OCI-LY1 (cell line): ENCODE measurements at regions not wholly inside any gene's neighbourhood (a gene's known extent, or its start where the extent isn't known, plus 50 kb on each side); places are given as distances from the start of the nearest gene placed in this dataset.

ENCODE experiments used
- H2AFZ ChIP-seq: fragments of 200-600 bp; sonication (generic), shearing (Covaris generic); 2 replicates; pipeline ENCODE4 v1.6.0; 2014; ENCODE audit warnings: antibody characterized with exemption, mild to moderate bottlenecking, low read length
- H3F3A ChIP-seq: fragments of 200-600 bp; sonication (generic), shearing (Covaris generic); 2 replicates; pipeline ENCODE4 v1.6.0; 2014; ENCODE audit warnings: mild to moderate bottlenecking, antibody characterized with exemption, low read length, moderate library complexity; ENCODE audit not compliant: insufficient read depth
- H3K27ac ChIP-seq: fragments of 200-600 bp; sonication (generic); 2 replicates; pipeline ENCODE4 v1.5.1; 2014; ENCODE audit warnings: low read length, mixed run types, mild to moderate bottlenecking, low read depth; ENCODE audit not compliant: poor library complexity, severe bottlenecking
- H3K27me3 ChIP-seq: fragments of 200-600 bp; sonication (generic); 2 replicates; pipeline ENCODE4 v1.6.0; 2014; ENCODE audit warnings: antibody characterized with exemption, mild to moderate bottlenecking, low read length, moderate library complexity; ENCODE audit not compliant: insufficient read depth
- H3K36me3 ChIP-seq: fragments of 200-600 bp; sonication (generic); 2 replicates; pipeline ENCODE4 v1.6.1; 2014; ENCODE audit warnings: mild to moderate bottlenecking, antibody characterized with exemption, low read length, moderate library complexity, mixed read lengths; ENCODE audit not compliant: insufficient read depth
- H3K4me1 ChIP-seq: fragments of 200-600 bp; sonication (generic); 2 replicates; pipeline ENCODE4 v1.5.1; 2014; ENCODE audit warnings: mild to moderate bottlenecking, low read length, moderate library complexity; ENCODE audit not compliant: insufficient read depth, severe bottlenecking
- H3K4me2 ChIP-seq: fragments of 200-600 bp; sonication (generic), shearing (Covaris generic); 2 replicates; pipeline ENCODE4 v1.6.1; 2014; ENCODE audit warnings: low read length
- H3K4me3 ChIP-seq: fragments of 200-600 bp; sonication (generic); 2 replicates; pipeline ENCODE4 v1.5.1; 2014; ENCODE audit warnings: low read length, low read depth, mild to moderate bottlenecking, mixed read lengths; ENCODE audit not compliant: poor library complexity, severe bottlenecking
- H3K79me2 ChIP-seq: fragments of 200-600 bp; shearing (Covaris generic); 2 replicates; pipeline ENCODE4 v1.6.1; 2016; ENCODE audit warnings: mixed run types, low read length, mixed read lengths; ENCODE audit not compliant: insufficient read depth
- H3K9ac ChIP-seq: fragments of 200-600 bp; sonication (generic), shearing (Covaris generic); 2 replicates; pipeline ENCODE4 v1.6.1; 2014; ENCODE audit warnings: mild to moderate bottlenecking, low read length, mixed read lengths
- H3K9me2 ChIP-seq: fragments of 200-600 bp; sonication (generic), shearing (Covaris generic); 2 replicates; pipeline ENCODE4 v1.6.1; 2014; ENCODE audit warnings: low read depth, mild to moderate bottlenecking, low read length, mixed read lengths
- H3K9me3 ChIP-seq: fragments of 200-600 bp; shearing (Covaris generic); 2 replicates; pipeline ENCODE4 v1.6.1; 2014; ENCODE audit warnings: low read length, mixed read lengths
- H4K20me1 ChIP-seq: fragments of 200-600 bp; sonication (generic), shearing (Covaris generic); 2 replicates; pipeline ENCODE4 v1.6.0; 2016; ENCODE audit warnings: mild to moderate bottlenecking, low read length; ENCODE audit not compliant: insufficient read depth
- EZH2 ChIP-seq: fragments of 200-600 bp; sonication (generic), shearing (Covaris generic); IDR thresholded peaks from 2 replicates; pipeline ENCODE4 v1.8.0; 2017; ENCODE audit warnings: borderline replicate concordance, mixed run types, mild to moderate bottlenecking, antibody characterized with exemption, low read length, moderate library complexity, mixed read lengths
- TF ChIP-seq, protein P1 (sequence below): fragments of 200-600 bp; sonication (generic), shearing (Covaris generic); IDR thresholded peaks from 2 replicates; pipeline ENCODE4 v1.5.1; 2017; ENCODE audit warnings: mild to moderate bottlenecking, antibody characterized with exemption, low read length, moderate library complexity, mixed read lengths

DNA sequence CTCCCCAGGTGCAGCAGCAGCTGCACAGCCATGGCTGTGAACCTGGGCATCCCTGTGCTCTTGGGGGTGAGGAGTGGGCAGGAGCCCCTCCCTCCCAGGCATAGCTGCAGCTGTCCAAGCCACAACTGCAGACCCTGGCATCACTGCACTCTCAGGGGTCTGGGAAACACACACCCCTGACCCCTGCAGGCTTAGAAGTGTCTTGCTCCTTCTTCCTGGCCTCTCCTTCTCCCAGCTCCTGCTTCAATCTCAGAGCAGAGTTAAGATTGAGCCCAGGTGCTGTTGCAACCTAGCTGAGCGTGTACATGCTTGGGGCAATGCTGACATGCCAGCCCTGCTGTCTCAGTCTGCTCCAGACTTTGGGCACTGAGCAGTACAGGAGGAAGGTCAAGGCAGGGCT is 833.6 kb downstream of the FLRT2 start:
- H4K20me1 ChIP-seq, result no peaks in the 10 kb centered on the region

DNA sequence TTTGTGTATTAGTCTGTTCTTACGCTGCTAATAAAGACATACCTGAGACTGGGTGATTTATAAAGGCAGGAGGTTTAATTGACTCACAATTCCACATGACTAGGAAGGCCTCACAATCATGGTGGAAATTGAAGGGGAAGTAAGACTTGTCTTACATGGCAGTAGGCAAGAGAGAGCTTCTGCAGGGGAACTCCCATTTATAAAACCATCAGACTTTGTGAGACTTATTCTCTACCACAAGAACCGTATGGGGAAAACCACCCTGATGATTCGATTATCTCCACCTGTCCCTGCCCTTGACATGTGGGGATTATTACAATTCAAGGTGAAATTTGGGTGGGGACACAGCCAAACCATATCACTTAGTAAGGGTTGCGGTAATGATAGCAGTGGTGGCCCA is 833.1 kb downstream of the FLRT2 start:
- Histone ChIP-seq H3F3A (no peaks in the 10 kb centered on the region), H3K9me2 (no peaks in the 10 kb centered on the region), H3K79me2 (no peaks in the 10 kb centered on the region), H3K27ac (no peak overlapping the region), H3K27me3 (no peaks in the 10 kb centered on the region), H3K4me3 (no peak overlapping the region), H3K36me3 (no peaks in the 10 kb centered on the region), H2AFZ (no peak overlapping the region), H4K20me1 (no peaks in the 10 kb centered on the region), H3K9ac (no peak overlapping the region), H3K4me1 (peaks cover 13% of the 10 kb centered on the region), H3K4me2 (no peak overlapping the region), H3K9me3 (no peaks in the 10 kb centered on the region)
- TF ChIP-seq EZH2, result no peak

More for the DNA sequence above, 833.6 kb downstream of the FLRT2 start:
- H3F3A ChIP-seq, result no peaks in the 10 kb centered on the region
- no peaks in the 10 kb centered on the region for H3K79me2 ChIP-seq
- H3K9ac ChIP-seq, result no peak overlapping the region
- no peaks in the 10 kb centered on the region for H3K9me2 ChIP-seq
- no peak overlapping the region for H3K4me3 ChIP-seq
- H3K9me3 ChIP-seq, result no peaks in the 10 kb centered on the region
- H3K4me2 ChIP-seq, result no peak overlapping the region
- peaks cover 11% of the 10 kb centered on the region for H3K4me1 ChIP-seq
- H2AFZ ChIP-seq, result no peak overlapping the region
- TF ChIP-seq EZH2, result no peak
- TF ChIP-seq, protein P1, sequence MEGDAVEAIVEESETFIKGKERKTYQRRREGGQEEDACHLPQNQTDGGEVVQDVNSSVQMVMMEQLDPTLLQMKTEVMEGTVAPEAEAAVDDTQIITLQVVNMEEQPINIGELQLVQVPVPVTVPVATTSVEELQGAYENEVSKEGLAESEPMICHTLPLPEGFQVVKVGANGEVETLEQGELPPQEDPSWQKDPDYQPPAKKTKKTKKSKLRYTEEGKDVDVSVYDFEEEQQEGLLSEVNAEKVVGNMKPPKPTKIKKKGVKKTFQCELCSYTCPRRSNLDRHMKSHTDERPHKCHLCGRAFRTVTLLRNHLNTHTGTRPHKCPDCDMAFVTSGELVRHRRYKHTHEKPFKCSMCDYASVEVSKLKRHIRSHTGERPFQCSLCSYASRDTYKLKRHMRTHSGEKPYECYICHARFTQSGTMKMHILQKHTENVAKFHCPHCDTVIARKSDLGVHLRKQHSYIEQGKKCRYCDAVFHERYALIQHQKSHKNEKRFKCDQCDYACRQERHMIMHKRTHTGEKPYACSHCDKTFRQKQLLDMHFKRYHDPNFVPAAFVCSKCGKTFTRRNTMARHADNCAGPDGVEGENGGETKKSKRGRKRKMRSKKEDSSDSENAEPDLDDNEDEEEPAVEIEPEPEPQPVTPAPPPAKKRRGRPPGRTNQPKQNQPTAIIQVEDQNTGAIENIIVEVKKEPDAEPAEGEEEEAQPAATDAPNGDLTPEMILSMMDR, result no peak
- H3K27me3 ChIP-seq, result no peaks in the 10 kb centered on the region
- no peak overlapping the region for H3K27ac ChIP-seq
- H3K36me3 ChIP-seq, result no peaks in the 10 kb centered on the region

DNA sequence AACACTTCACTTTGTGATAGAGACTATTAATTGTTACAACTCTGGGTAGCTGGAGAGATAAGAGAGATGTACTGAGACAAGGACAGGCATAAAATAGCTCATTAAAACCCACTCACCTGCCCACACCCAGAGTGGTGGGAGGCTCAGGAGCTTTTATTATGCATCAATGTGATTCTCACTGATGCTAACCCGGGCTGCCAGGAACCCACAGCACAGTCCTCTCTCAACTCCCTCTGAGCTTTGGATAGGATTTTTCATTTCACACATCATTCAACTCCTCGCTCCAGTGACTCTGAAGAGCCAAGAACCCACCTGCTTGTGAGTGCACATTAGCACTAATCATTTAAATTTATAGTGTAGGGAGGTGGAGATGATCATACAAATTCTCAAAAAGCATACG is 827.9 kb downstream of the FLRT2 start:
- H2AFZ ChIP-seq, result no peak overlapping the region
- H3K4me3 ChIP-seq, result no peak overlapping the region
- no peak overlapping the region for H3K27ac ChIP-seq
- H3K27me3 ChIP-seq, result no peaks in the 10 kb centered on the region
- H3K9ac ChIP-seq, result no peak overlapping the region
- no peak overlapping the region for H3K4me2 ChIP-seq
- no peaks in the 10 kb centered on the region for H3K9me3 ChIP-seq
- no peaks in the 10 kb centered on the region for H3K79me2 ChIP-seq
- H3K4me1 ChIP-seq, result peaks cover 24% of the 10 kb centered on the region
- no peak for TF ChIP-seq EZH2
- TF ChIP-seq, protein P1, result no peak
- H3K36me3 ChIP-seq, result no peaks in the 10 kb centered on the region
- H4K20me1 ChIP-seq, result no peaks in the 10 kb centered on the region
- no peaks in the 10 kb centered on the region for H3F3A ChIP-seq
- H3K9me2 ChIP-seq, result no peaks in the 10 kb centered on the region

DNA sequence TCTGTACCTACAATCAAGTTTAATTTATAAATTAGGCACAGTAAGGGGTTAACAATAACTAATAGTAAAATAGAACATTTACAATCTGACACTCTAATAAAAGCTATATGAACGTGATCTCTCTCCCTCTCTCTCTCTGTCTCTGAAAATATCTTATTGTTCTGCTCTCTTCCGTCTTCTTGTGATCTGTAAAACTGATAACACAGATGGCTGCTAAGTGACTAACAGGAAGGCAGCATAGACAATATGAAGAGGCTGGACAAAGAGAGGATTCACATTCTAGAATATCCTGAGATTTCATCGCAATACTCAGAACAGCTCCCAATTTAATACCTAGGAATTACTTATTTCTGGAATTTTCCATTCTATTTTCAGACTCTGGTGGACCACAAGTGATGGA is 827.2 kb downstream of the FLRT2 start:
- Histone ChIP-seq H4K20me1 (no peaks in the 10 kb centered on the region), H2AFZ (no peak overlapping the region), H3K9me2 (no peaks in the 10 kb centered on the region), H3K27me3 (no peaks in the 10 kb centered on the region), H3K4me2 (no peak overlapping the region), H3K79me2 (no peaks in the 10 kb centered on the region), H3K27ac (no peak overlapping the region), H3F3A (no peaks in the 10 kb centered on the region), H3K4me3 (no peak overlapping the region), H3K9me3 (no peaks in the 10 kb centered on the region), H3K9ac (no peak overlapping the region), H3K4me1 (peaks cover 24% of the 10 kb centered on the region), H3K36me3 (no peaks in the 10 kb centered on the region)
- TF ChIP-seq, protein P1, result no peak
- no peak for TF ChIP-seq EZH2
